ENCODE measurements at regions not wholly inside any gene's neighbourhood (a gene's known extent, or its start where the extent isn't known, plus 50 kb on each side); places are given as distances from the start of the nearest gene placed in this dataset.

DNA sequence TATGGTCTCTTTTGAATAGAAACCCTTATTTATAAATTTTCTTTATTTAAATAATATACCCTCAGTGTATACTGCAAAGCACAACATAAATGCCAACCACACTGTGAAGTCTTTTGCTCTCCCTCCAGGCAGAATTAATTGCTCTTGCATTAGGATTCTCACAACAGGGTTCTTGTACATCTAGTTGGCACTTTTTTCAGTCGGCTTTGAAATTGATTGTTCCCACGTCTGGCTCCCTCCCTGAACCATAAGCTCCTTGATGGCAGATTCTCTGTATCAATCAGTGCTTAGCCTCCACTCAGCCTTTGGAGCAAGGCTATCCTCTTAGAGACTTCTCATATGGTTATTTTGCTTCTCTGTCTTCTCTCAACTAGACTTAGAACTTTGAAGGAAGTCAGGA is 288.0 kb upstream of the POU3F2 start:
- Histone ChIP-seq H3K27me3 (0 out of 2 replicates have a peak, but pooled peaks cover 2% of the 10 kb centered on the region), H3K4me3 (no peak overlapping the region), H3K36me3 (no peaks in the 10 kb centered on the region), H3K9me3 (no peaks in the 10 kb centered on the region)
- no peak for DNase-seq

DNA sequence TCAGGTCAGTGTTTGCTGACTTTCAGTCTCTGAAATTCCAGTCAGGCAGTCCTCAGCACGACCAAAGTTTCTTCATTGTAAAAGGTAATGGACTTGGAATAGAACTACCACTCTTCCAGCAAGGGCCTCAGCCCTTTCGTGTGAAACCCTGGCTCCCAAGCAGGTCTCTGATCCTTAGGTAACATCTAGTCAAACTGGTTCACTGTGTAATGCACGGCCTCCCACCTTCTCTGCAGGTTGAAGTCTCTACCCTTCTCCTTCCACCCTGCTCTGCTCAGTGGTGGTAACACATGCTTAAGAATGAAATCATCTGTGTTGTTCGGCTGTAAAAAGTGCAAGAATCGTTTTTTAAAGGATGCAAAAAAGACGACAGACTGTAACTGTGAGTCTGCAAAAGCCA is 287.2 kb upstream of the POU3F2 start:
- H3K4me3 ChIP-seq, result no peak overlapping the region
- DNase-seq, result no peak
- H3K27me3 ChIP-seq, result 0 out of 2 replicates have a peak, but pooled peaks cover 2% of the 10 kb centered on the region
- no peaks in the 10 kb centered on the region for H3K9me3 ChIP-seq
- H3K36me3 ChIP-seq, result no peaks in the 10 kb centered on the region

DNA sequence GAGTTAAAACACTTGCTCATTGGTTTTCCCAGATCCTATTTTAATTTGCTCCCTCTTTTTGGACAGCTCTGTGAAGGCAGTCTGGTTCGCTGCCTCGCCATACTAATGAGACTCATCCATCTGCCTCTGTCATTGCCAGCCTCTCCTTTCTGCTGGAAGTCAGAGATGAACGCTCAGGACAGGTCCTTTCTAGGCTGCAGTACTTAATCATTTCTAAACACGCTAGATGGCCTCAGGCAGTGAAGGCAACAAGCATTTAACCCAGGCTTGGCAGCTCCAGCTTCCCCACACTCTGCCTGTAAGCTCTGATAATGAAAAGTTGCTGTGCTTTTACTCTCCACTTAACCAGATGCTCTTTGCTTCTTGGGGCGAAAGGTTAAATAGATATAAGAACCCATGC is 286.7 kb upstream of the POU3F2 start:
- Histone ChIP-seq H3K4me3 (no peak overlapping the region), H3K9me3 (no peaks in the 10 kb centered on the region), H3K36me3 (no peaks in the 10 kb centered on the region), H3K27me3 (0 out of 2 replicates have a peak, but pooled peaks cover 2% of the 10 kb centered on the region)
- DNase-seq, result no peak

DNA sequence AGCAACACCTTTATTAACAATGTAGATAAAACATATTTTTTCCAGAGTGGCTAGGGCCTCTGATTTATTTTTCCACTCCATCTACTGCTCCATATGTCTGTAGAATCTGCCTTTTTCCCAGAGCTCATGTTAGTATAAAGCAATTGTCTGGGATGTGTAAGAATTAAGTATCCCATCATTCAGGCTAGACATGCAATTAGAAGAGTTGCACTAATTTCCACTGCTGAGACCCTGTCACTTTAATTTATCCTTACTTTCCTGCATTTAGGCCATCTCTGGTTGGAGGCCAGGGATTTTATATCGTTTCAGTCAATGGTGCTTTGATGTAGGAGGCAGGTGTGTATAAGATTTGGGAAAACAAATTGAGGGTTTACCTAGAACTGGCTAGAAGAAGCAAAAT is 286.1 kb upstream of the POU3F2 start:
- no peak overlapping the region for H3K4me3 ChIP-seq
- DNase-seq, result no peak
- 0 out of 2 replicates have a peak, but pooled peaks cover 2% of the 10 kb centered on the region for H3K27me3 ChIP-seq
- no peaks in the 10 kb centered on the region for H3K36me3 ChIP-seq
- no peaks in the 10 kb centered on the region for H3K9me3 ChIP-seq

DNA sequence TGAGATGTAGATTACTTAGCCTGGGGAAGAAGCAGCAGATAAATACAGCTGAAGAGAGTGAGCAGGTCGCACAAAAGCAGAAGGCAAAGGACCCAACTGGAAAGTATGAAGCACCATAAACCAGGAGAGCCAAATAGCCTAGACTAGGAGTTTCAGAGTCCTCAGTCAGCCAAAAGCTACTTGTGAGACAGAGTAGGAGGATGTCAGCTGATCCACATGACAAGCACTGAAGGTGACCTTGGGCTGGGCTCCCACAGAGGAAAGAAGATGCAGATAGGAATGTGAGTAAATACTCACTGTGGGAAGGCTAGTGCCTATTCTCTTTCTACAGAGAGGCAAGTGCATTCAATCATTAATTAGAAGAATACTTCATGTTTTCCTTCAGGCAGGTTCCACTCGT is 274.0 kb upstream of the POU3F2 start:
- no peaks in the 10 kb centered on the region for H3K36me3 ChIP-seq
- DNase-seq, result no peak
- H3K27me3 ChIP-seq, result no peaks in the 10 kb centered on the region
- no peak overlapping the region for H3K4me3 ChIP-seq
- no peaks in the 10 kb centered on the region for H3K9me3 ChIP-seq

DNA sequence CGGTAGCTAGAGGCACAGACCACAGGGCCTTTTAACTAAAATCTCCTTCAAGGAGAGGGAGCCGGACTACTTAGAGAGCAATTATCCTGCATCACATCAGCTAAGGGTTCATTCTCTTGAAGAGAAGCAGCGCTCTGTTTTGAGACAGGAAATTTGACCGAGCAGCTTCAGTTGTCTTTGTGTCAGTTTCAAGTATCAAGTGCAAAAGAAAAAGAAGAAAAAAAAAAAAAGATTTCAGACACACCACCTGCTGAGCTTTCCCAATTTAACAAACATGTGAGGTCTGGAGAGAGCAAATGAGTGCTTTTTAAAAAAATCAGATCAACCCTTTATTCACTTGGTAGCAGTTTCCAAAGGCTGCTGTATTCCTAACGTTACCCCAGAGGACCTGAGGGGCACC is 273.5 kb upstream of the POU3F2 start:
- Histone ChIP-seq H3K36me3 (no peaks in the 10 kb centered on the region), H3K4me3 (no peak overlapping the region), H3K9me3 (no peaks in the 10 kb centered on the region), H3K27me3 (no peaks in the 10 kb centered on the region)
- no peak for DNase-seq

DNA sequence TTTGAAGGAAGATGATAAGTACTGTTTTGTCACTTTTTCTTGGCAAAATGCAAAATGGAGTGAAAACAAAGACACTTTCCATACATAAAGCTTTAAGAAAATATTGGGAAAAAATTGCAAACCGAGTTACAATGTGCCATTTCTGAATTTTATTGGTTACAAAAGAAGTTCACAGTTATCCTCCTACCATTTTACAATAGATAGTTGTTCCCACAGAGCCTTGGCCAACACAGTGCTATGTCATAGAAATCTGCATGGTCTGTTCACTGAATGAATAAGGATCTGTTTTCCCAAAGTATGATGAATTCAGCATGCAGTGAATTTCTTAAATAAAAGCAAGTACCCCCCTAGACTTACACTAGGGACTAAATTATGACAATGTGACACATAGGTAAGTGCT is 268.2 kb upstream of the POU3F2 start:
- H3K36me3 ChIP-seq, result no peaks in the 10 kb centered on the region
- DNase-seq, result no peak
- H3K9me3 ChIP-seq, result no peaks in the 10 kb centered on the region
- no peaks in the 10 kb centered on the region; the same call in 1 of the 2 replicates for H3K27me3 ChIP-seq
- no peak overlapping the region for H3K4me3 ChIP-seq

DNA sequence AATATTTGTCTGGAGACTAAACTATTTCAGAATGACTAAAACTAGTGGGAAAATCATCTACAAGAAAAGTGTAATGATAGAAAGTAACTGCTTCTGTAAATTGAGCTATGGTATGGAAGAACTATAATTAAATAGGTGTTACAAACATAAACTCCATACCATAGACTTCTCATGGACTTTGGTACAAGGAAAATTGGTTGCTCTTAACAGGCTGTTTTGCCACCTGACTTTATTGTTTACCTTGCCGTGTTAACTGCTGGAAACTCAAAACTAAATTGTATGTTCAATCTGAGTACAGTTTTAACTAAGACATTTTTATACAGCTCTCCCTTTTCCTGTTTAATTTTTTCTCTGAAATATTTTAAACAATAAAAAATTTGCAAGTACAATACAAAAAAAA is 261.8 kb upstream of the POU3F2 start:
- no peaks in the 10 kb centered on the region for H3K27me3 ChIP-seq
- DNase-seq, result no peak
- no peaks in the 10 kb centered on the region for H3K9me3 ChIP-seq
- H3K36me3 ChIP-seq, result no peaks in the 10 kb centered on the region
- no peak overlapping the region for H3K4me3 ChIP-seq

DNA sequence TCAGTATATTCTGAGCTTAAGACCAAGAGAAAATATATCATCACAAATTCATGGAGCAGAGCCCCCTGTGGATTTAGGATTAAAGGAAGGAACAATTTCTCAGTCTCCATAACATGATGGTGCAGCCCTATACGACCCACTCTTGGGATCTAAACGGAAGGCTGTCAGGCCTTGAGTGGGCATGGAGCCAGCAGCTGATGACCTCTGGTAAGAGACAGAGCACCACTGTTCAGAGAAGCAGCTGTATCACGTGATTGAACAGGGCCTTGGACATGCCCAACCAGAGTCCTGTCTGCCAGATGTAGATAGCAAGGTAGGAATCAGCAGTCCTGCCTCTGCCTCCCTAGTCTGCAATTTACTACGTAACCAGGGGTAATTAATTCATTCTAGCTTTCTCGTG is 259.4 kb upstream of the POU3F2 start:
- peak; percentile 5 for DNase-seq
- no peaks in the 10 kb centered on the region for H3K36me3 ChIP-seq
- H3K27me3 ChIP-seq, result no peaks in the 10 kb centered on the region
- no peaks in the 10 kb centered on the region for H3K9me3 ChIP-seq
- H3K4me3 ChIP-seq, result no peak overlapping the region

DNA sequence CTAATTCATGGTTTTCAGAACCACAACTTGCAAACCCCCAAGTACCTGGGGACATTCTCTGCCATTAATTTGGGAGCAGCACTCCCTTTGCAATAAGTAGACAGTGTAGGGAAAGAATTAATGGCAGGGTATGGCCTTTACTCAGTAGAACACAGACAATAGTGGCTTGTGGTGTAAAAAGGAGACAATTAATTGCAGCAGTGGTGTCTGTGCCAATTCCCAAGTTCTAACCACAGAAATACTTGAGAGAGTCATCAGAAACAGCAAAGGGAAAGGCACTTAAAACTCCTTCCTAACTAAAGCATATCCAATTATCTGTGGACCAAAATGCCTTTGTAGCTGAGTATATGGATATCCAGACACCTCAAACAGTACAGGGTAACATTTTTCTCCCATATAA is 257.6 kb upstream of the POU3F2 start:
- DNase-seq, result no peak
- no peaks in the 10 kb centered on the region for H3K9me3 ChIP-seq
- H3K4me3 ChIP-seq, result no peak overlapping the region
- H3K36me3 ChIP-seq, result no peaks in the 10 kb centered on the region
- H3K27me3 ChIP-seq, result no peaks in the 10 kb centered on the region

DNA sequence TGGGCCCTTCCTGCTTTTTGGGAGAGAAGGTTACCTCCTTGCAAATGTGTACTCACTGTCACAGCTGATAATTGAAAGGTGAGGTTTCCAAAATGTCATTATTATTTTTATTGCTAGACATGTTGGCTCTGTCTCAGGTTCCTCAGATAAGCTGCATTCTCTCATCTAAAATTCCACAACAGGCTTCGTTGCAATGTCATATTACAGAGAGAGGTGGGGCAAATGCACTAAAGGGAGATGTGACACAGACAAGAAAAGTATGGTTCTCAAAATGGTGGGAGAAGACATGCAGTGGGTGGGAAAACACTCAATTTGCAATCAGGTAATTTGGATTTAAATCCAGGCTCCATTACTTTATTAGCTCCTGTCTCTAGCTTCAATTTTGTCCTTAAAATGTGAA is 256.4 kb upstream of the POU3F2 start:
- H3K4me3 ChIP-seq, result no peak overlapping the region
- H3K9me3 ChIP-seq, result no peaks in the 10 kb centered on the region
- no peak for DNase-seq
- no peaks in the 10 kb centered on the region for H3K36me3 ChIP-seq
- H3K27me3 ChIP-seq, result no peaks in the 10 kb centered on the region

DNA sequence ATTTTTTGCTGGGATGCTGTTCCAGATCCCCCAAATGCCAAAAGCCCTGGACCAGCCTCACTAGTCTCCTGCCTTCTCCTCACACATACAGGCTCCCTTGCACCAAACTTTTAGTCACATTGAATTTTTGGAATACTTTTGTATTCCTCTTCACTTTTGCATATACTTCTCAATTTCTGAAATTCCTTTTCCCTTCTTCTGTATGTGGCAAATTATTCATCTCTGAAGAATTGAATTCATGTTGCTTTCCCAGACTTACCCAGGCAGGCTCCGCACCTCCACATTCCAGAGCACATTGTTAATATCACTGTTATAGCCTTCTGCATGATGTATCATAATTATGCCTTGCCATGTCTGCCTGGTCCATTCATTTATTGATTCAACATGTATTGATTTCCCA is 255.3 kb upstream of the POU3F2 start:
- Histone ChIP-seq H3K9me3 (no peaks in the 10 kb centered on the region), H3K4me3 (no peak overlapping the region), H3K36me3 (no peaks in the 10 kb centered on the region), H3K27me3 (no peaks in the 10 kb centered on the region)
- peak; percentile 22 for DNase-seq

DNA sequence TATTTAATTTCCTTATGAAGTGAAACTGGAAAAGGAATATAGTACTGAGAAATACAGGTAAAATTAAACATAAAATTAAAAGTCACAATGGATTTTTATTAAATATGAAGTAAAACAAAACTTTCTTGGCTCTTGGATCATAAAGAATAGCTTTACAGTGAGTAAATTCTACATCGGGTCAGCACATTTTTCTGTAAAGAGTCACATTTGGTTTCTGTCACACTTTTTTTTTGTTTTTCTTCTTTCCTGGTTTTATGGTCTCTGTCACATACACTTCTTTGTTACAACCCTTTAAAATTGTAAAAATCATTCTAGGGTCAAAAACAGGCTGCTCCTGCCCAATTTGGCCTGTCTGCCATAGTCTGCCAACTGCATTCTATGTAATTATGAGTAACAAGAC is 254.4 kb upstream of the POU3F2 start:
- Histone ChIP-seq H3K9me3 (no peaks in the 10 kb centered on the region), H3K36me3 (no peaks in the 10 kb centered on the region), H3K4me3 (no peak overlapping the region), H3K27me3 (no peaks in the 10 kb centered on the region)
- DNase-seq, result no peak

DNA sequence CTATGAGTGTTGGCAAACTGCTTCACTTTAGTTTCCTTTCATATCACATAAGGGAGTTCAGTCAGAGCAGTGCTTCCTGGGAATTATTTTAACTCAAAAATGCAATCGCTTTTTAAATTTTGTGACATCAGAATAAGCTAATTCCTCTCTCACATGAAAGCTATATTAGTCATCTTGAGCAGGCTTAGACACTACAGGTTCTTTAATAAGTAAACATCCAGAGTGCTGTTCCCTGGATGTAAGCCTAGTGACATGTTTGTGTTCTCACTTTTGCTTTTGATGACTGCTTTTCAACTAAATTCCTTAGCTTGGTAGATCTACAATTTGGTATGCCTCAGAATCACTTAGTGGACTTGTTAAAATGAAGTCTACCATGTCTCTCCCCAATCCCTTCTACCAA is 252.7 kb upstream of the POU3F2 start:
- DNase-seq, result no peak
- Histone ChIP-seq H3K9me3 (no peaks in the 10 kb centered on the region), H3K4me3 (no peak overlapping the region)

DNA sequence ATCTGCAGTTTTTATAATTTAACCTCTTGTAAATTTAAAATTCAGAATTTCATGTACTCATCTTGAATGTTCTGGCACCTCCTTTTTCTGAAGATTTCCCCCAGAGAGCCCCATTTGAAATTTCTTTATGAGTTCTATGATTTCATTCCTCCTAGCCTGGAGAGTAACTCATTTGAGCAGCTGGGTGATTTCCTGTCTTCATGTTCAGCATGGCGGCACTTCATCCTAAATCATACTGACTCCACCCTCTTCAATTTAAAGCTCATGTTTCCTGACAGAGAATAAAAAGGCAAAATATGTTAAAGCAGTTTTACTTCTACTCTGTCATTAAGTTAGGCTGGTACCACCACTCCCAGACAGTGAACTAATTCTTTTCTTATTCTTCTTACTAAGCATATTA is 250.9 kb upstream of the POU3F2 start:
- DNase-seq, result no peak
- Histone ChIP-seq H3K27me3 (no peaks in the 10 kb centered on the region), H3K9me3 (no peaks in the 10 kb centered on the region)

More for the DNA sequence above, 252.7 kb upstream of the POU3F2 start:
- Histone ChIP-seq H3K36me3 (no peaks in the 10 kb centered on the region), H3K27me3 (no peaks in the 10 kb centered on the region)

DNA sequence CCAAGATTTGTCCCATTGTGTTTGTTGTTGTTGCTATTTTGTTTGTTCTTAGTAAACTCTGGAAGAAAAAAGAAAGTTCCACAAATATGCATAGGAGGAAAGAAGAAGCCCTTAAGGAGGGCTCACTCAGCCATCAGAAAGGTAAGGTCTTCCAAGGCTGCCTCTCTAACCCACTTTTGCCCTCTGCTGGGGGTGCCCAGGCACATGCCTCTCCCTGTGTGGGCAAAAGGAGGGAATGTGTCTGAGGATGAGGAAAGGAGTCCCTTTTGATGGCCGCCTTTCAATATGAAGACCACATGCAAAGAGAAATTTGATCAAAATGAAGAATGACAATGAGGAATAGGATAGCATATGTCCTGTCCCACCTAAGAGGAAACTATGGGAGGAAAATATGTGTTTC is 248.2 kb upstream of the POU3F2 start:
- Histone ChIP-seq H3K36me3 (no peaks in the 10 kb centered on the region), H3K9me3 (no peaks in the 10 kb centered on the region), H3K27me3 (no peaks in the 10 kb centered on the region), H3K4me3 (no peak overlapping the region)
- DNase-seq, result no peak

More for the DNA sequence above, 250.9 kb upstream of the POU3F2 start:
- no peaks in the 10 kb centered on the region for H3K36me3 ChIP-seq
- H3K4me3 ChIP-seq, result no peak overlapping the region

DNA sequence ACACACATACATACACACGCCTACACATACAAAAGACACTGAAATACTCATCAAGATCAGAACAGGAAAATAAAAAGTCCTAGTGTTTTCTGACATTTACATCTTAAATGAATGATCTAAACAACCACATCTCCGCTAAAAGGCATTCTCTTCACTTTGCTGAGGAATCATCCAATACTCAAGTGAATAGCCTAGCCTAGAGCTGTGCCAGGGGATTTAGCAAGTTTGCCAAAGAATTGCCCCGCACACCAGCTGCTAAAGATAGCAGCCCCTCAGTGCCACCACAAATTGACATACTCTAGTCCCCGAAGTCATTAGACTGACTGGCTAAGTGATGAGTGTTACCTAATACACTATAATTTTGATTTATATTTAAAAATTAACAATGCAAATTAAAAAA is 246.8 kb upstream of the POU3F2 start:
- H3K4me3 ChIP-seq, result no peak overlapping the region
- DNase-seq, result no peak
- no peaks in the 10 kb centered on the region for H3K36me3 ChIP-seq
- no peaks in the 10 kb centered on the region for H3K9me3 ChIP-seq
- no peaks in the 10 kb centered on the region for H3K27me3 ChIP-seq

DNA sequence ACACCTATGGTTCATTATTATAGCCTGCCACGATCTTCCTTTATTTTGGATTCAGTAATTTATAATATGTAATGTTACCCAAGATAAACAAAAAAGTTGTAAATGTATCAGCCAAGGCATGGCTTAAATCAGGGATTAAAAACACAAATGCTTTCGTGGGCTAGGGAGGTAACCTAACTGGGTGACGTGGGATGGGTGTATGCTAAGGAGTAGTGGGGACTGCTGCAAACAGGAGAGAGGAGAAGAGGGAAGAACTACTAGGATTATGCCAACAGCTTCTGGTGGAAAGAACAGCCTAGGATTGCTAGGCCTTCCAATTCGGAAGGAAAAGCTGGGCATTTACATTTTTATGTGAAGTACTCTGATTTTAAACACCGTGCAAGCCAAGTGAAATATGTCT is 244.8 kb upstream of the POU3F2 start:
- Histone ChIP-seq H3K9me3 (no peaks in the 10 kb centered on the region), H3K36me3 (no peaks in the 10 kb centered on the region), H3K4me3 (no peak overlapping the region), H3K27me3 (no peaks in the 10 kb centered on the region)
- no peak for DNase-seq

DNA sequence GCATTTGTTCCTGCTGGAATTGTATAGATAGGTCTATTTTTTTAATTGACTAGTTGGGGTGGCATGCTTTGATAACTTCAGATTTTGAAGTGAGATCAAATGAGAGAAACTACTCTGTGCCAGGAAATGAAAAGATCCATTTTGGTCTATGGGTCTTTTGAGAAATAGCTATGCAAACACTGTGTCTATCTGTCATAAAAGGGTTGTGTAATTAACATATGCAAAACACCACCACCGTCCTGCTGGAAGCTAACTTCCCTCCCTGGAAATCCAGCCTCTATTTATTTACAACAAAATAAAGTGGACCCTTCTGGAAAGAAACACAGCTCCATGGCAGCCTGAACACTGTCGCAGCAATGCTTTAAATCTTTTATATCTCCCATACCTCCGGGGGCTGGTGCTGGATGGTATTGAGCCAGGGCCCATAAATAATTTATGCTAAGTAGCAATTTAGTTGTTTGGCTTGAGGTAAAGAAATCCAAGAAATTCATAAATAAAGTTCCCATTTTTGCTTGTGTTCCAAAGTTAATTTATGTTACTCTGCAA is 244.2 kb upstream of the POU3F2 start:
- Histone ChIP-seq H3K27me3 (no peaks in the 10 kb centered on the region), H3K4me3 (no peak overlapping the region), H3K36me3 (no peaks in the 10 kb centered on the region), H3K9me3 (no peaks in the 10 kb centered on the region)
- DNase-seq, result no peak
